Thymus (tissue), 11 donors: ENCODE measurements at regions not wholly inside any gene's neighbourhood (a gene's known extent, or its start where the extent isn't known, plus 50 kb on each side); places are given as distances from the start of the nearest gene placed in this dataset.

Source experiments
- DNase-seq, 9 donors: peaks; one replicate each; pipeline ENCODE4 v3.0.0-alpha.2; 2013; ENCODE audit warnings: low spot score in 9 of 9, low read depth in 6 of 9, missing footprints in 1 of 9
- H3K27ac ChIP-seq, 2 donors: one replicate each; pipeline ENCODE4 v1.5.1; 2013; ENCODE audit warnings: control low read depth in 1 of 2, low read depth in 1 of 2, low read length in 1 of 2, mild to moderate bottlenecking in 1 of 2, moderate library complexity in 1 of 2
- H3K27me3 ChIP-seq, 2 donors: one replicate each; pipeline ENCODE4 v1.5.1; 2013; ENCODE audit warnings: low read length in 1 of 2; ENCODE audit not compliant: control insufficient read depth in 2 of 2, insufficient read depth in 1 of 2
- H3K36me3 ChIP-seq, 2 donors: one replicate each; pipeline ENCODE4 v1.5.1; 2013; ENCODE audit warnings: low read length in 1 of 2, mild to moderate bottlenecking in 1 of 2, moderate library complexity in 1 of 2; ENCODE audit not compliant: control insufficient read depth in 2 of 2, insufficient read depth in 2 of 2
- H3K4me1 ChIP-seq, 2 donors: one replicate each; pipeline ENCODE4 v1.5.1; 2013; ENCODE audit warnings: low read length in 2 of 2; ENCODE audit not compliant: control insufficient read depth in 2 of 2, insufficient read depth in 2 of 2
- H3K4me3 ChIP-seq, 2 donors: one replicate each; pipeline ENCODE4 v1.5.1; 2013; ENCODE audit warnings: low read length in 2 of 2, control low read depth in 1 of 2, mild to moderate bottlenecking in 1 of 2
- H3K9me3 ChIP-seq, 2 donors: one replicate each; pipeline ENCODE4 v1.5.1; 2013; ENCODE audit warnings: low read length in 1 of 2, mild to moderate bottlenecking in 1 of 2; ENCODE audit not compliant: control insufficient read depth in 2 of 2, insufficient read depth in 1 of 2
- WGBS: extraction: QIAGEN DNeasy Blood & Tissue Kit; methylation state at CpG from one replicate; pipeline ENCODE4 v1.1.7; 2013; 5-methylcytosine and 5-hydroxymethylcytosine counted together
- donor health status: healthy.

GRCh38 chr2:171227066-171227782 lies 66.5 kb upstream of the TLK1 start:
- H3K27me3 ChIP-seq = no peaks in the 10 kb centered on the region
- no peaks in the 10 kb centered on the region for H3K9me3 ChIP-seq
- no peaks in the 10 kb centered on the region for H3K36me3 ChIP-seq
- H3K4me3 ChIP-seq = no peak overlapping the region
- no peaks in the 10 kb centered on the region for H3K4me1 ChIP-seq
- H3K27ac ChIP-seq = no peak overlapping the region
- 97% methylated on average over 2 of the region's 2 CpGs for WGBS
- DNase-seq = no peak

- no peak for DNase-seq
- H3K9me3 ChIP-seq = no peaks in the 10 kb centered on the region
- H3K27ac ChIP-seq = no peak overlapping the region
- no peaks in the 10 kb centered on the region for H3K4me1 ChIP-seq
- no peak overlapping the region for H3K4me3 ChIP-seq
- H3K36me3 ChIP-seq = no peaks in the 10 kb centered on the region
- H3K27me3 ChIP-seq = no peaks in the 10 kb centered on the region
Observed at GRCh38 chr2:171226461-171226860, 65.8 kb upstream of the TLK1 start.

- DNase-seq = no peak
- Histone ChIP-seq H3K9me3 (no peaks in the 10 kb centered on the region), H3K27ac (no peak overlapping the region), H3K36me3 (no peaks in the 10 kb centered on the region), H3K4me3 (no peak overlapping the region), H3K4me1 (no peaks in the 10 kb centered on the region), H3K27me3 (no peaks in the 10 kb centered on the region)
- 93% methylated on average over 1 of the region's 1 CpG for WGBS
Observed at GRCh38 chr2:171225989-171226388, 65.3 kb upstream of the TLK1 start.

- no peaks in the 10 kb centered on the region for H3K4me1 ChIP-seq
- 95% methylated on average over 3 of the region's 3 CpGs for WGBS
- no peaks in the 10 kb centered on the region for H3K9me3 ChIP-seq
- no peak overlapping the region for H3K4me3 ChIP-seq
- H3K27ac ChIP-seq = no peak overlapping the region
- DNase-seq = no peak
- H3K27me3 ChIP-seq = no peaks in the 10 kb centered on the region
- no peaks in the 10 kb centered on the region for H3K36me3 ChIP-seq
Observed at GRCh38 chr2:171225302-171225980, 64.7 kb upstream of the TLK1 start.

GRCh38 chr2:171217330-171217729 lies 56.6 kb upstream of the TLK1 start:
- no peaks in the 10 kb centered on the region for H3K27me3 ChIP-seq
- 98% methylated on average over 2 of the region's 2 CpGs for WGBS

GRCh38 chr2:171216631-171217030 lies 55.9 kb upstream of the TLK1 start:
- no peak for DNase-seq
- Histone ChIP-seq H3K27ac (no peak overlapping the region), H3K36me3 (no peaks in the 10 kb centered on the region), H3K27me3 (no peaks in the 10 kb centered on the region), H3K4me1 (peaks cover 0 to 4% of the 10 kb centered on the region in 2 donors), H3K9me3 (peaks cover 0 to 7% of the 10 kb centered on the region in 2 donors), H3K4me3 (no peak overlapping the region)
- 92% methylated on average over 5 of the region's 5 CpGs for WGBS

More at GRCh38 chr2:171217330-171217729, 56.6 kb upstream of the TLK1 start:
- Histone ChIP-seq H3K9me3 (peaks cover 0 to 7% of the 10 kb centered on the region in 2 donors), H3K4me3 (no peak overlapping the region), H3K36me3 (no peaks in the 10 kb centered on the region), H3K4me1 (no peaks in the 10 kb centered on the region), H3K27ac (no peak overlapping the region)
- DNase-seq = no peak

- no peak for DNase-seq
- Histone ChIP-seq H3K27ac (no peak overlapping the region), H3K27me3 (no peaks in the 10 kb centered on the region), H3K4me3 (no peak overlapping the region), H3K9me3 (peaks cover 0 to 4% of the 10 kb centered on the region in 2 donors), H3K36me3 (no peaks in the 10 kb centered on the region), H3K4me1 (peaks cover 8 to 13% of the 10 kb centered on the region in 2 donors)
- WGBS = 97% methylated on average over 5 of the region's 5 CpGs
Observed at GRCh38 chr2:171214093-171214492, 53.4 kb upstream of the TLK1 start.

- no peaks in the 10 kb centered on the region for H3K27me3 ChIP-seq
- H3K36me3 ChIP-seq = no peaks in the 10 kb centered on the region
- peak; percentile 18 to 66 (median 34) for DNase-seq
- no peaks in the 10 kb centered on the region for H3K9me3 ChIP-seq
- 8% methylated on average over 8 of the region's 8 CpGs for WGBS
- peak overlapping the region; percentile 3 to 25 for H3K4me3 ChIP-seq
- peaks cover 8 to 13% of the 10 kb centered on the region in 2 donors for H3K4me1 ChIP-seq
- H3K27ac ChIP-seq = peak overlapping the region; percentile 70 to 84
Observed at GRCh38 chr2:171210864-171211431, 50.3 kb upstream of the TLK1 start.
